Calu3 (cell line): ENCODE measurements at regions not wholly inside any gene's neighbourhood (a gene's known extent, or its start where the extent isn't known, plus 50 kb on each side); places are given as distances from the start of the nearest gene placed in this dataset.

Experiments used
- BruUV-seq: library from RNA; stranded (reverse); fragments of 400-500 nt; replicated peaks from 2 replicates; lab custom pipeline; 2021; lab: Mats Ljungman, UMichigan
- CTCF ChIA-PET: fragments of 300-600 bp; sonication (Branson Sonifier 250); formaldehyde crosslinking; loops from one replicate; lab custom pipeline; 2022; ENCODE audit warnings: antibody characterized with exemption; lab: Charles Lee
- DNase-seq: peaks from one replicate; pipeline ENCODE4 v3.0.0; 2022
- H3K27ac Mint-ChIP-seq: one replicate; pipeline ENCODE4 v1.8.0; 2022; ENCODE audit warnings: mixed read lengths; ENCODE audit not compliant: unreplicated experiment
- H3K27me3 Mint-ChIP-seq: one replicate; pipeline ENCODE4 v1.8.0; 2022; ENCODE audit warnings: mixed read lengths; ENCODE audit not compliant: unreplicated experiment
- H3K36me3 Mint-ChIP-seq: one replicate; pipeline ENCODE4 v1.8.0; 2022; ENCODE audit warnings: mild to moderate bottlenecking, moderate library complexity, mixed read lengths; ENCODE audit not compliant: insufficient read depth, unreplicated experiment
- H3K4me1 Mint-ChIP-seq: one replicate; pipeline ENCODE4 v1.8.0; 2022; ENCODE audit warnings: mild to moderate bottlenecking, low read depth, mixed read lengths; ENCODE audit not compliant: unreplicated experiment
- H3K4me3 Mint-ChIP-seq: one replicate; pipeline ENCODE4 v1.8.0; 2022; ENCODE audit warnings: mild to moderate bottlenecking, low read depth, moderate library complexity, mixed read lengths; ENCODE audit not compliant: unreplicated experiment
- H3K9me3 Mint-ChIP-seq: one replicate; pipeline ENCODE4 v1.8.0; 2022; ENCODE audit warnings: low read depth, mixed read lengths; ENCODE audit not compliant: unreplicated experiment
- CTCF ChIP-seq: fragments of 200-600 bp; IDR thresholded peaks from one replicate; pipeline ENCODE4 v1.8.0; 2022; ENCODE audit warnings: antibody characterized with exemption; ENCODE audit not compliant: unreplicated experiment
- intact Hi-C: fragments of 100-400 bp; cut with micrococcal nuclease; formaldehyde crosslinking; loops from one replicate; pipeline ENCODE4 v1.10.0; 2022; ENCODE audit not compliant: unreplicated experiment

- no TSS peak for BruUV-seq
- peaks cover 4% of the 10 kb centered on the region for H3K36me3 Mint-ChIP-seq
- intact Hi-C loops = no loop called here
- CTCF ChIA-PET = no interaction called here
- no peak for DNase-seq
- no peak for TF ChIP-seq CTCF
- no peaks in the 10 kb centered on the region for H3K27me3 Mint-ChIP-seq
- peak overlapping the region; percentile 51 for H3K27ac Mint-ChIP-seq
- peaks cover 8% of the 10 kb centered on the region for H3K4me1 Mint-ChIP-seq
- H3K4me3 Mint-ChIP-seq = no peak overlapping the region
- H3K9me3 Mint-ChIP-seq = peaks cover 3% of the 10 kb centered on the region
Observed at GRCh38 chr18:2425426-2426317, 145.6 kb downstream of the METTL4 start.

- Mint-ChIP-seq H3K27ac (no peak overlapping the region), H3K4me3 (no peak overlapping the region), H3K36me3 (peaks cover 4% of the 10 kb centered on the region), H3K9me3 (peaks cover 3% of the 10 kb centered on the region), H3K4me1 (peaks cover 8% of the 10 kb centered on the region), H3K27me3 (no peaks in the 10 kb centered on the region)
- no peak for DNase-seq
- intact Hi-C loops = no loop called here
- no TSS peak for BruUV-seq
- CTCF ChIA-PET = no interaction called here
- no peak for TF ChIP-seq CTCF
Observed at GRCh38 chr18:2430191-2430590, 141.1 kb downstream of the METTL4 start.

GRCh38 chr18:2431806-2432205 is 139.5 kb downstream of the METTL4 start:
- intact Hi-C loops = no loop called here
- Mint-ChIP-seq H3K9me3 (peaks cover 11% of the 10 kb centered on the region), H3K27me3 (no peaks in the 10 kb centered on the region), H3K36me3 (no peaks in the 10 kb centered on the region), H3K4me3 (no peak overlapping the region), H3K27ac (no peak overlapping the region), H3K4me1 (no peaks in the 10 kb centered on the region)
- CTCF ChIA-PET = no interaction called here
- BruUV-seq = no TSS peak
- TF ChIP-seq CTCF = no peak
- DNase-seq = no peak

- CTCF ChIA-PET = interaction anchor here (1.1 to 1.2 kb wide), 2 partner anchors 16 to 25 kb away, joined by 3 to 5 read pairs; no protein-coding TSS in a partner anchor
- H3K27me3 Mint-ChIP-seq = no peaks in the 10 kb centered on the region
- no TSS peak for BruUV-seq
- H3K4me3 Mint-ChIP-seq = no peak overlapping the region
- H3K36me3 Mint-ChIP-seq = no peaks in the 10 kb centered on the region
- H3K27ac Mint-ChIP-seq = no peak overlapping the region
- no peak for DNase-seq
- TF ChIP-seq CTCF = no peak
- no peaks in the 10 kb centered on the region for H3K4me1 Mint-ChIP-seq
- intact Hi-C loops = no loop called here
- H3K9me3 Mint-ChIP-seq = peaks cover 11% of the 10 kb centered on the region
Observed at GRCh38 chr18:2433366-2433765, 137.9 kb downstream of the METTL4 start.
